DND-41 (cell line): ENCODE measurements at regions not wholly inside any gene's neighbourhood (a gene's known extent, or its start where the extent isn't known, plus 50 kb on each side); places are given as distances from the start of the nearest gene placed in this dataset.

Experiments
- EZH2 ChIP-seq: IDR thresholded peaks from 3 replicates; pipeline ENCODE4 v1.6.1; 2012; ENCODE audit warnings: borderline replicate concordance, low read depth, mild to moderate bottlenecking, moderate library complexity, low read length, inconsistent platforms; ENCODE audit not compliant: severe bottlenecking
- TF ChIP-seq, protein P1 (sequence below): IDR thresholded peaks from 2 replicates; pipeline ENCODE4 v1.5.1; 2012; ENCODE audit warnings: borderline replicate concordance, low read length, moderate library complexity, mild to moderate bottlenecking; ENCODE audit not compliant: poor library complexity, severe bottlenecking; ENCODE audit errors: extremely low read depth

DNA sequence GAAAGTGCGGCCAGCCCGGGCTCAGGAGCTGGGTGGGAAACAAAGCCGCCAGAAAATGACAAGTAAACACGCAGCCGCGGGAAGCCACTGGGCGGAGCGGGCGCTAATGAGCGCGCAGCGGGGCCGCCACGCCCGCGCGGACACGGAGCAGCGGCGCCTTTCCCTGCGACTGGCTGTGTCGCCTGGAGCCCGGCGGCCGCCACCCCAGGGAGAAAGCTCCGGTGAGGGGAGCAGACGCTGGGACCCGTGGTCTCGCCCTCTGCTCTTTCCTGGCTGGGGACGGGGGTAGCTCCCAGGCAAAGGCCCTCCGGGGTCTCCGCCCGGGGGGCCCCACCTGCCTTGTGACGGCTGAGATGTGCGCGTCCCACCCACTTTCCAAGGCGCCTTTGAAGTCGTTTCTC, 54.9 kb downstream of the PRR18 start:
- TF ChIP-seq, protein P1, sequence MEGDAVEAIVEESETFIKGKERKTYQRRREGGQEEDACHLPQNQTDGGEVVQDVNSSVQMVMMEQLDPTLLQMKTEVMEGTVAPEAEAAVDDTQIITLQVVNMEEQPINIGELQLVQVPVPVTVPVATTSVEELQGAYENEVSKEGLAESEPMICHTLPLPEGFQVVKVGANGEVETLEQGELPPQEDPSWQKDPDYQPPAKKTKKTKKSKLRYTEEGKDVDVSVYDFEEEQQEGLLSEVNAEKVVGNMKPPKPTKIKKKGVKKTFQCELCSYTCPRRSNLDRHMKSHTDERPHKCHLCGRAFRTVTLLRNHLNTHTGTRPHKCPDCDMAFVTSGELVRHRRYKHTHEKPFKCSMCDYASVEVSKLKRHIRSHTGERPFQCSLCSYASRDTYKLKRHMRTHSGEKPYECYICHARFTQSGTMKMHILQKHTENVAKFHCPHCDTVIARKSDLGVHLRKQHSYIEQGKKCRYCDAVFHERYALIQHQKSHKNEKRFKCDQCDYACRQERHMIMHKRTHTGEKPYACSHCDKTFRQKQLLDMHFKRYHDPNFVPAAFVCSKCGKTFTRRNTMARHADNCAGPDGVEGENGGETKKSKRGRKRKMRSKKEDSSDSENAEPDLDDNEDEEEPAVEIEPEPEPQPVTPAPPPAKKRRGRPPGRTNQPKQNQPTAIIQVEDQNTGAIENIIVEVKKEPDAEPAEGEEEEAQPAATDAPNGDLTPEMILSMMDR: no peak
- no peak for TF ChIP-seq EZH2
